Mucosa of stomach (tissue), 1 donor: ENCODE measurements at regions not wholly inside any gene's neighbourhood (a gene's known extent, or its start where the extent isn't known, plus 50 kb on each side); places are given as distances from the start of the nearest gene placed in this dataset.

Source experiments
- H3K27me3 ChIP-seq: one replicate; pipeline ENCODE4 v1.7.0; 2013; ENCODE audit warnings: mild to moderate bottlenecking, low read length; ENCODE audit not compliant: control insufficient read depth, insufficient read depth
- H3K36me3 ChIP-seq: one replicate; pipeline ENCODE4 v1.7.0; 2013; ENCODE audit warnings: low read length; ENCODE audit not compliant: control insufficient read depth, insufficient read depth
- H3K4me1 ChIP-seq: one replicate; pipeline ENCODE4 v1.7.0; 2013; ENCODE audit warnings: mild to moderate bottlenecking, low read length; ENCODE audit not compliant: control insufficient read depth, insufficient read depth
- H3K4me3 ChIP-seq: one replicate; pipeline ENCODE4 v1.7.0; 2013; ENCODE audit warnings: low read length
- H3K9ac ChIP-seq: one replicate; pipeline ENCODE4 v1.7.0; 2013; ENCODE audit warnings: mild to moderate bottlenecking, low read length, moderate library complexity
- H3K9me3 ChIP-seq: one replicate; pipeline ENCODE4 v1.7.0; 2013; ENCODE audit warnings: mild to moderate bottlenecking, low read length, moderate library complexity; ENCODE audit not compliant: control insufficient read depth
- donor health status: Pancreatic carcinoma.

GRCh38 chr12:77613411-77613810, 217.3 kb upstream of the NAV3 start:
- no peaks in the 10 kb centered on the region for H3K36me3 ChIP-seq

GRCh38 chr12:77610446-77610845, 220.2 kb upstream of the NAV3 start:
- H3K36me3 ChIP-seq = no peaks in the 10 kb centered on the region
- H3K4me3 ChIP-seq = no peak overlapping the region
- no peak overlapping the region for H3K9ac ChIP-seq
- no peaks in the 10 kb centered on the region for H3K4me1 ChIP-seq
- H3K9me3 ChIP-seq = no peaks in the 10 kb centered on the region
- H3K27me3 ChIP-seq = no peaks in the 10 kb centered on the region

More at GRCh38 chr12:77613411-77613810, 217.3 kb upstream of the NAV3 start:
- no peaks in the 10 kb centered on the region for H3K4me1 ChIP-seq
- no peaks in the 10 kb centered on the region for H3K27me3 ChIP-seq
- H3K4me3 ChIP-seq = no peak overlapping the region
- H3K9ac ChIP-seq = no peak overlapping the region
- H3K9me3 ChIP-seq = no peaks in the 10 kb centered on the region

- Histone ChIP-seq H3K4me3 (no peak overlapping the region), H3K9ac (no peak overlapping the region), H3K4me1 (no peaks in the 10 kb centered on the region), H3K36me3 (no peaks in the 10 kb centered on the region), H3K9me3 (no peaks in the 10 kb centered on the region), H3K27me3 (no peaks in the 10 kb centered on the region)
Observed at GRCh38 chr12:77609016-77609415, 221.7 kb upstream of the NAV3 start.

GRCh38 chr12:77608271-77608824, 222.3 kb upstream of the NAV3 start:
- Histone ChIP-seq H3K4me3 (no peak overlapping the region), H3K36me3 (no peaks in the 10 kb centered on the region), H3K4me1 (no peaks in the 10 kb centered on the region), H3K9me3 (no peaks in the 10 kb centered on the region), H3K9ac (no peak overlapping the region), H3K27me3 (no peaks in the 10 kb centered on the region)

GRCh38 chr12:77606348-77606747, 224.3 kb upstream of the NAV3 start:
- Histone ChIP-seq H3K4me3 (no peak overlapping the region), H3K4me1 (no peaks in the 10 kb centered on the region), H3K36me3 (no peaks in the 10 kb centered on the region), H3K27me3 (no peaks in the 10 kb centered on the region), H3K9me3 (no peaks in the 10 kb centered on the region), H3K9ac (no peak overlapping the region)

- no peaks in the 10 kb centered on the region for H3K4me1 ChIP-seq
Observed at GRCh38 chr12:77603946-77604345, 226.7 kb upstream of the NAV3 start.

GRCh38 chr12:77601069-77601468, 229.6 kb upstream of the NAV3 start:
- Histone ChIP-seq H3K9ac (no peak overlapping the region), H3K36me3 (no peaks in the 10 kb centered on the region), H3K27me3 (no peaks in the 10 kb centered on the region), H3K4me1 (no peaks in the 10 kb centered on the region), H3K9me3 (no peaks in the 10 kb centered on the region), H3K4me3 (no peak overlapping the region)

More at GRCh38 chr12:77603946-77604345, 226.7 kb upstream of the NAV3 start:
- Histone ChIP-seq H3K36me3 (no peaks in the 10 kb centered on the region), H3K9ac (no peak overlapping the region), H3K4me3 (no peak overlapping the region), H3K27me3 (no peaks in the 10 kb centered on the region), H3K9me3 (no peaks in the 10 kb centered on the region)

- Histone ChIP-seq H3K36me3 (no peaks in the 10 kb centered on the region), H3K9me3 (no peaks in the 10 kb centered on the region), H3K4me3 (no peak overlapping the region), H3K4me1 (no peaks in the 10 kb centered on the region), H3K27me3 (no peaks in the 10 kb centered on the region), H3K9ac (no peak overlapping the region)
Observed at GRCh38 chr12:77600468-77600843, 230.2 kb upstream of the NAV3 start.

GRCh38 chr12:77599782-77600467, 230.8 kb upstream of the NAV3 start:
- Histone ChIP-seq H3K9ac (no peak overlapping the region), H3K4me1 (no peaks in the 10 kb centered on the region), H3K36me3 (no peaks in the 10 kb centered on the region), H3K27me3 (no peaks in the 10 kb centered on the region), H3K4me3 (no peak overlapping the region), H3K9me3 (no peaks in the 10 kb centered on the region)

- Histone ChIP-seq H3K9me3 (no peaks in the 10 kb centered on the region), H3K4me3 (no peak overlapping the region), H3K27me3 (no peaks in the 10 kb centered on the region), H3K36me3 (no peaks in the 10 kb centered on the region), H3K9ac (no peak overlapping the region), H3K4me1 (no peaks in the 10 kb centered on the region)
Observed at GRCh38 chr12:77594366-77594765, 236.3 kb upstream of the NAV3 start.

- no peak overlapping the region for H3K9ac ChIP-seq
- H3K4me1 ChIP-seq = no peaks in the 10 kb centered on the region
Observed at GRCh38 chr12:77592836-77593235, 237.9 kb upstream of the NAV3 start.

GRCh38 chr12:77591959-77592743, 238.5 kb upstream of the NAV3 start:
- Histone ChIP-seq H3K9me3 (no peaks in the 10 kb centered on the region), H3K4me1 (no peaks in the 10 kb centered on the region), H3K36me3 (no peaks in the 10 kb centered on the region), H3K4me3 (no peak overlapping the region), H3K27me3 (no peaks in the 10 kb centered on the region), H3K9ac (no peak overlapping the region)

More at GRCh38 chr12:77592836-77593235, 237.9 kb upstream of the NAV3 start:
- Histone ChIP-seq H3K9me3 (no peaks in the 10 kb centered on the region), H3K36me3 (no peaks in the 10 kb centered on the region), H3K4me3 (no peak overlapping the region), H3K27me3 (no peaks in the 10 kb centered on the region)
